ENCODE measurements at regions not wholly inside any gene's neighbourhood (a gene's known extent, or its start where the extent isn't known, plus 50 kb on each side); places are given as distances from the start of the nearest gene placed in this dataset.

DNA sequence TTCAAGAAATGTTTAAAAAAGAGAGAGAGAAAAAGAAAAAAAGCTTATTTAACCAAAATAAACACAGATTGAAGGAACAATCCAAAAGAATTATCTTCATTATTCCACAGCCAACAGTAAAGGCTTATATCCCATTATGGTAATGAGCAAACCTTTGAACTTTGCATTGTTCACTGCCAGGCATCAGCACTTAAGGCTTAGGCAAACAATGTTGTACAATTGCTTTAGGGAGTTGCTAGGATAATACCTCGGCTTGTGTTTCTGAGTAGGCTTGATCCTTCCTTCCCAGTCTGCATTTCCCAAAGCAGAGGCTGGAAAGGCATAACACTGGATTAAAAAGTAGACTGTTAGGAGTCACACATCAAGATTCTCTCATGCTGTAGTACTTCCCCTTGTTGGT, 352.7 kb upstream of the IGFBP7 start:
- Mint-ChIP-seq H3K4me1 (peaks cover 10% of the 10 kb centered on the region), H3K36me3 (ENCODE audit: low read depth) (peaks cover 4% of the 10 kb centered on the region), H3K4me3 (no peak overlapping the region), H3K27me3 (ENCODE audit: low read depth) (peaks cover 5% of the 10 kb centered on the region), H3K27ac (ENCODE audit: unreplicated experiment) (no peak overlapping the region), H3K9me3 (no peaks in the 10 kb centered on the region)
- DNase-seq (ENCODE audit: low read depth, low spot score): no peak
- no peak for TF ChIP-seq CTCF (conservative IDR thresholded peaks at IDR 0.05)

GRCh38 chr4:57460967-57461366, 350.8 kb upstream of the IGFBP7 start:
- peaks cover 5% of the 10 kb centered on the region for H3K27me3 Mint-ChIP-seq (ENCODE audit: low read depth)
- peaks cover 5% of the 10 kb centered on the region for H3K9me3 Mint-ChIP-seq
- DNase-seq (ENCODE audit: low read depth, low spot score): no peak
- TF ChIP-seq CTCF (conservative IDR thresholded peaks at IDR 0.05): no peak
- H3K27ac Mint-ChIP-seq (ENCODE audit: unreplicated experiment): no peak overlapping the region
- H3K4me3 Mint-ChIP-seq: no peak overlapping the region
- H3K36me3 Mint-ChIP-seq (ENCODE audit: low read depth): peaks cover 10% of the 10 kb centered on the region
- H3K4me1 Mint-ChIP-seq: peaks cover 10% of the 10 kb centered on the region

DNA sequence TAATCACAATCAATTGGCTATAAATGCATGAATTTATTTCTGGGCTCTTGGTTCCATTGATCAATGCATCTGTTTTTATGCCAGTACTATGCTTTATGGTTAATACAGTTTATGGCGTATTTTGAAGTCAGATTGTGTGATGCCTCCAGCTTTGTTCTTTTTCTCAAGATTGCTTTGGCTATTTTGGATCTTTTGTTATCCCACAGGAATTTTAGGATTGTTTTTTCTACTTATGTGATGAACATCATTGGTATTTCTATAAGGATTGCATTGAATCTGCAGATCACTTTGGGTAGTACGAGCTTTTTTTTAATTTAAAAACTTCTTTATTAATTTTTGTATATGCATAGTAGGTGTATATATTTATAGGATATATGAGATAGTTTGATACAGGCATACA, 338.7 kb upstream of the IGFBP7 start:
- H3K4me1 Mint-ChIP-seq: peaks cover 4% of the 10 kb centered on the region

GRCh38 chr4:57448452-57448851, 338.3 kb upstream of the IGFBP7 start:
- Mint-ChIP-seq H3K4me1 (peaks cover 4% of the 10 kb centered on the region), H3K4me3 (no peak overlapping the region), H3K36me3 (ENCODE audit: low read depth) (peaks cover 6% of the 10 kb centered on the region), H3K9me3 (peaks cover 13% of the 10 kb centered on the region), H3K27me3 (ENCODE audit: low read depth) (no peaks in the 10 kb centered on the region), H3K27ac (ENCODE audit: unreplicated experiment) (no peak overlapping the region)
- no peak for DNase-seq (ENCODE audit: low read depth, low spot score)
- TF ChIP-seq CTCF (conservative IDR thresholded peaks at IDR 0.05): no peak

More for the DNA sequence above, 338.7 kb upstream of the IGFBP7 start:
- Mint-ChIP-seq H3K36me3 (ENCODE audit: low read depth) (peaks cover 6% of the 10 kb centered on the region), H3K27ac (ENCODE audit: unreplicated experiment) (no peak overlapping the region), H3K27me3 (ENCODE audit: low read depth) (no peaks in the 10 kb centered on the region), H3K4me3 (no peak overlapping the region), H3K9me3 (peaks cover 13% of the 10 kb centered on the region)
- DNase-seq (ENCODE audit: low read depth, low spot score): no peak
- no peak for TF ChIP-seq CTCF (conservative IDR thresholded peaks at IDR 0.05)

GRCh38 chr4:57446266-57446665, 336.1 kb upstream of the IGFBP7 start:
- peaks cover 5% of the 10 kb centered on the region for H3K9me3 Mint-ChIP-seq
- peaks cover 2% of the 10 kb centered on the region for H3K36me3 Mint-ChIP-seq (ENCODE audit: low read depth)
- peaks cover 4% of the 10 kb centered on the region for H3K4me1 Mint-ChIP-seq
- H3K27ac Mint-ChIP-seq (ENCODE audit: unreplicated experiment): no peak overlapping the region
- TF ChIP-seq CTCF (conservative IDR thresholded peaks at IDR 0.05): no peak
- H3K4me3 Mint-ChIP-seq: no peak overlapping the region
- no peak for DNase-seq (ENCODE audit: low read depth, low spot score)
- no peaks in the 10 kb centered on the region for H3K27me3 Mint-ChIP-seq (ENCODE audit: low read depth)

- DNase-seq (ENCODE audit: low read depth, low spot score): no peak
- H3K9me3 Mint-ChIP-seq: peaks cover 2% of the 10 kb centered on the region
- H3K4me3 Mint-ChIP-seq: no peak overlapping the region
- TF ChIP-seq CTCF (conservative IDR thresholded peaks at IDR 0.05): no peak
- H3K27me3 Mint-ChIP-seq (ENCODE audit: low read depth): no peaks in the 10 kb centered on the region
- peaks cover 2% of the 10 kb centered on the region for H3K36me3 Mint-ChIP-seq (ENCODE audit: low read depth)
- peaks cover 4% of the 10 kb centered on the region for H3K4me1 Mint-ChIP-seq
- no peak overlapping the region for H3K27ac Mint-ChIP-seq (ENCODE audit: unreplicated experiment)
These were observed 335.5 kb upstream of the IGFBP7 start for GRCh38 chr4:57445686-57446085.

Data from neural crest cell (in vitro differentiated cells).